Right renal pelvis (tissue), 4 donors: ENCODE measurements at regions not wholly inside any gene's neighbourhood (a gene's known extent, or its start where the extent isn't known, plus 50 kb on each side); places are given as distances from the start of the nearest gene placed in this dataset.
"Not testable (repeated sequence)": the region's sequence is repeated elsewhere in the genome, so short reads cannot be mapped to it uniquely, and the experiment has no call there.

ENCODE experiments used
- DNase-seq, 4 donors: peaks; one replicate each; pipeline ENCODE4 v3.0.0-alpha.2; 2013; ENCODE audit warnings: low read depth in 4 of 4, low spot score in 3 of 4, missing footprints in 1 of 4

DNA sequence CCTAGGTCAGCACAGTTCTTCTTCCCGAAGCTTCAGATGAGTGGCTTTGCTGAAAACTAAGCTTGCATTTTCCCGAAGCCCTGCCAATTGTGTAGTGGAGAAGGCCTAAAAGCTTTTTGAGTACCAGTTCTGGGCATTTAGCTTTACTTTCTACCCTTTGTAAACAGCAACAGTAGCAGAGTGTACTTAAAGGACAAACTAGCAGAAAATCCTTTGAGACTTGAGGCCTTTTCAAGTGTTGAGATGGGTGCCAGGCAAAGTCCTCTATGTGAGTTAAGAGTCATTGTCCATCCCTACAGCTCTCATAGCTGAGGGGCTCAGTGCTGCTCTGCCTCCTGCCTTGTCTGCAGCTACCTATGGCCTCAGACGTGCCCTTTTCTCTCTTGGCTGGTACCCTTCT is 368.2 kb downstream of the CCSER2 start:
- DNase-seq = no peak

- no peak for DNase-seq
Observed at GRCh38 chr10:84698989-84699388, 370.6 kb downstream of the CCSER2 start.

GRCh38 chr10:84700668-84701369 is 372.4 kb downstream of the CCSER2 start:
- no peak for DNase-seq

DNA sequence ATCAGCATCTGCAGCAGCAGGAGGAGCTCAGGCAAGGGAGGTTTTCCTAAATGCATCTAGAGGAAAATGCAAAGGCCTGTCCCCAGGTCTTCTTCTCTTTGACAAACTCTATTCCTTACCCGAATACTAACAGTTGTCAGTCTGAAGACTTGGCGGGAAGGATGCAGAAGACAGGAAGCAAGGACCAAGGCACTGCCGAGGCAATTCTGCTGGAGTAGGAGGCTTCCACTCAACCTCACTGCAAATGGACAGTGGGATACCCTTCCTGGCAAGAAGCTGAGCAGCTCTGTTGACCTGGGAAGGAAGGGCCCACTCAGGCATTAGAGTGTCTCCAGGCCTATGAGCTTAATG is 373.0 kb downstream of the CCSER2 start:
- DNase-seq = no peak

DNA sequence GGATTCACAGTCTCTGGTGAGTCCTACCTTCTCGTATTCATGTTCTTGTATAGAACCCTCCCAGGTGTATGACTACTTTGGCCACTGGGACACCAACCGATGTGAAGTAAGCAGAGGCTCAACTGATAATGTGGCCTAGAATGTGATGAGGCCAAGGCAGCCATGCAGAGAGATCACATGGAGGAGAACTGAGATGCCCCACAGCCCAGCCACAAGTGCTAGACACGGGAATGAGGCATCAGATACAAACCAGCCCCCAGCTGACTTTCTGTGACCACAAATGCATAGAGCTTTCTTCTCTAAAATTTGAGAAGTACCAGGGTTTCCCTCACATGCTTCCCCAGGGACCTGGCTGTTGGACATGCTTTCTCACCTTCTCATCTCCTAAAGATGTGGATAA is 375.7 kb downstream of the CCSER2 start:
- DNase-seq = no peak

DNA sequence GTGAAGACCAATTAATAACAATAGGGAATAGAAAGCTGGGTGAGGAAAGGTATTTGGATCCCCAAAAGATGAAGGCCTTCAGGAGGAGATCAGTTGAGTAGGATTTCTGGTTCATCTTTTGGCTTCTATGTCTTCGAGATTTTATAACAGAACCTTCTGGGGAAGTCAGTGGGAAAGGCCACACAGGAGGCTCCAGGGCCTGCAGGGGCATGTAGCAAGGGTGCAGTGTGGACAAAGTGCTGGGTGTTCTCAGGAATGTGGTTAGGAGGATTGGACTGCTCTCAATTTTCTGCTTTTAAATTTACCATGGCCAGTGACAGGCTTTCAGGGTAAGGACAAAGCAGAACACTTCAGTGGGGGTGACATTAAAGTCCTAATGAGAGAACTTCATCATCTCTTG is 378.0 kb downstream of the CCSER2 start:
- no peak for DNase-seq

DNA sequence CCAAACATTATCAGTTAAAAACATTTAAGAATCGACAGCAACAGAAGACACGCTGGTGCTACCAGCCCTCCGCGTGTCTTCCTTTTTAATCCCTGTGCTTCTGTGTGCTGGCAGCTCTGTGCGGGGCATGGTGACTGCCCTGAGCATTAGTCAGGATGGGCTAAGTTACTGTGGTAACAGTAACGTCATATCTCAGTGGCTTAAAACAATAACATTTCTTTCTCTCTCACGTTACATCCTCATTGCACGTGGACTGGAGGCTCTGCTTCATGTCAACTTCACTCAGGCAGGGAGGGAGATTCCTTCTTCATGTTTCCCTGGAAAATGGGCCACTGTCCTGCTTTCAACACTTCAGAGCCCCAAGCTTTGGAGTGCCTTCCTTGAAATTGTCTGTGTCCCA is 378.5 kb downstream of the CCSER2 start:
- DNase-seq = no peak

DNA sequence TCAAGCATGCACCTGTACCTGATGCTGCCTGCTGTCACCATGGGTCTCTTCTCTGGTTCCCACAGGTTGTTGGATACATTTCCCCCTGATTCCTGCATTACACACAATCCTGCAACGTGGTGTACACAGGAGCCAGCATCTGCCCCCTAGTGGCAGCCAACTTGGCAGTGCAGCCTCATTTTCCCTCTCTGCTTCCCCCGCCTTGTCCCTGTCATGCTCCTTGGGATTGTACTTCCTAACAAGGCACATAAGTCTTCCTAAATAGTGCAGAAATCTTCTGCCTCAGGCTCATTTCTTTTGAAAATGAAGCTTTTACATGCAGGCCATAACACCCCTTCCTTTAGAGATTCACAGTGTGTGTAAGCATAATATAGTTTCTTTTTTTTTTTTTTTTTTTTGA is 387.5 kb downstream of the CCSER2 start:
- peak in 2 of 4 donors; percentile 2 to 6 for DNase-seq

DNA sequence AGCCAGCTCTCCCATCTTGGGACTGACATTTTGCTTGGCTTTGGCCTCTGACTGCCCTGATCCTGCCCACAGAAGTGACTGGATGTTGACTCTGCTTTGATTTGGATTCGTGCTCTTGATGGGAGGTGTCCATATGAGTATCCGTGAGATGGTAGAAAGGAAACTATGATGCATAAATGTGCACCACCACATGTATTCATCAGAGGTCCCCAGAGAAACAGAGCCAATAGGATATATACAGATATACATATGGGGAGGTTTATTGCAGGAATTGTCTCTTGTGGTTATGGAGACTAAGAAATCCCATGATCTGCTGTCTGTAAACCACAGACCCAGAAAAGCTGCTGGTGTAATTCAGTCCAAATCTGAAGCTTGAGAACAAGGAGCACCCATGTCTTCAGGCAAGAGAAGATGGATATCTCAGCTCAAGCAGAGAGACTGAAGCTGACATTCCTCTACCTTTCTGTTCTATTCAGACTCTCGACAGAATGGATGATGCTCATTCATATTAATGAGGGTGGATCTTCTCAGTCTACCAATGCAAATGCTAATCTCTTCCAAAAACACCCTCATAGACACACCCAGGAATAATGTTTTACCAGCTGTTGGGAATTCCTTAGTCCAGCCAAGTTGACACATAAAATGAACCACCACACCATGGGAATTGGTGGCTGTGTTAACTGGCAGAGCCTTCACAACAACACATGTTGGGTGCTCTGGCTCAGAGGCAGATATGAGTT is 390.7 kb downstream of the CCSER2 start:
- no peak for DNase-seq

GRCh38 chr10:84719687-84720086 is 391.3 kb downstream of the CCSER2 start:
- DNase-seq = no peak

GRCh38 chr10:84727398-84727797 is 399.0 kb downstream of the CCSER2 start:
- DNase-seq = no peak

DNA sequence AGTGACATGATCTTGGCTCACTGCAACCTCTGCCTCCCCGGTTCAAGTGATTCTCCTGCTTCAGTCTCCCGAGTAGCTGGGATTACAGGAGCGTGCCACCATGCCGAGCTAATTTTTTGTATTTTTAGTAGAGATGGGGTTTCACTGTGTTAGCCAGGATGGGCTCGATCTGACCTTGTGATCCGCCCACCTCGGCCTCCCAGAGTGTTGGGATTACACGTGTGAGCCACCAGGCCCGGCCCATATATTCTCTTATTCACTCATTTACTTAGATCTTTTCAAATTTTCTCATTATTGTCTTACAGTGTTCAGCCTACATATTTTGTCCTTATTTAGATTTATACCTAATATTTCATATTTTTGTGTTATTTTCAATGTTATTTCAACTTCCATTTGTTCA is 410.7 kb downstream of the CCSER2 start:
- DNase-seq = not testable (repeated sequence)

DNA sequence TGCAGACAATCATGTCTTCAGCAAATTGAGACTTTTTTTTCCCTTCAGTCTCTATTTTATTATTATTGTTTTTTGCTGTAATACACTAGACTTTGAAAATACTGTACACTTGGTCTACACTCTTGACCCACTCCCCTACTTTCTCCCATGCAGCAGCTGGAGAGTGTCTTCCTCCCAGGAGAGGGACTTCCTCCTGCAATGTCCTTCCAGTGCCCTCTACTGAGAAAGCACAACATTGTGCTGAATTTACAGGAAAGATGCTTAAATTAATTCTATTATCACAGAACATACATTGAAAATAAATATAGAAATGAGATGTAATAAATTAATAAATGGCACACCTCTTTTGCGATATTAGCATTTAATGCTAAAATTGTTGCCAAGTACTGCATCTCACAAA is 411.3 kb downstream of the CCSER2 start:
- no peak for DNase-seq

- no peak for DNase-seq
Observed at GRCh38 chr10:84743483-84743882, 415.1 kb downstream of the CCSER2 start.

DNA sequence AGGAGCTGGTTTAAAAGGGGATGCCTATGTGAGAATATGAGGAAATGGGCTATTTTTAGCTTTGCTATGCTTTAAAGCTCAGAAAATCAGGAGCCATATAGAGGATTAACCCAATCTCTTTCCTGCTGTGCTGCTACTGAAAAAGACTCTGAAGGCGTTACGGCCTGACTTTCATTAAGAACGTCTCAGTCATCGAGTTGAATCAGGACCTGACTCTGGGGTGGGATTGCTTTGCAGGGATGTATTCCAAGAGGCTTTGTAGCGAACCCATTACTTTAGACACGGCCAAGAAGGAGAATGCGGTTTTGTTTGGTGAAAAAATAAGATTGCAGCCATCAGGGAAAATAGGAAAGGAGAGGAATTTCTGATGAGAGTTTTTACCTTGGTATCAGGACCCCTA is 426.9 kb downstream of the CCSER2 start:
- no peak for DNase-seq

- not testable (repeated sequence) for DNase-seq
Observed at GRCh38 chr10:84756653-84757052, 428.3 kb downstream of the CCSER2 start.

DNA sequence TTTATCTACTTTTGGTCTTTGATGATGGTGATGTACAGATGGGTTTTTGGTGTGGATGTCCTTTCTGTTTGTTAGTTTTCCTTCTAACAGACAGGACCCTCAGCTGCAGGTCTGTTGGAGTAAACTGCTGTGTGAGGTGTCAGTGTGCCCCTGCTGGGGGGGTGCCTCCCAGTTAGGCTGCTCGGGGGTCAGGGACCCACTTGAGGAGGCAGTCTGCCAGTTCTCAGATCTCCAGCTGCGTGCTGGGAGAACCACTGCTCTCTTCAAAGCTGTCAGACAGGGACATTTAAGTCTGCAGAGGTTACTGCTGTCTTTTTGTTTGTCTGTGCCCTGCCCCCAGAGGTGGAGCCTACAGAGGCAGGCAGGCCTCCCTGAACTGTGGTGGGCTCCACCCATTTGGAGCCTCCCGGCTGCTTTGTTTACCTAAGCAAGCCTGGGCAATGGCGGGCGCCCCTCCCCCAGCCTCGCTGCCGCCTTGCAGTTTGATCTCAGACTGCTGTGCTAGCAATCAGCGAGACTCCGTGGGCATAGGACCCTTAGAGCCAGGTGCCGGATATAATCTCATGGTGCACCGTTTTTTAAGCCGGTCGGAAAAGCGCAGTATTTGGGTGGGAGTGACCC is 433.7 kb downstream of the CCSER2 start:
- DNase-seq = not testable (repeated sequence)

DNA sequence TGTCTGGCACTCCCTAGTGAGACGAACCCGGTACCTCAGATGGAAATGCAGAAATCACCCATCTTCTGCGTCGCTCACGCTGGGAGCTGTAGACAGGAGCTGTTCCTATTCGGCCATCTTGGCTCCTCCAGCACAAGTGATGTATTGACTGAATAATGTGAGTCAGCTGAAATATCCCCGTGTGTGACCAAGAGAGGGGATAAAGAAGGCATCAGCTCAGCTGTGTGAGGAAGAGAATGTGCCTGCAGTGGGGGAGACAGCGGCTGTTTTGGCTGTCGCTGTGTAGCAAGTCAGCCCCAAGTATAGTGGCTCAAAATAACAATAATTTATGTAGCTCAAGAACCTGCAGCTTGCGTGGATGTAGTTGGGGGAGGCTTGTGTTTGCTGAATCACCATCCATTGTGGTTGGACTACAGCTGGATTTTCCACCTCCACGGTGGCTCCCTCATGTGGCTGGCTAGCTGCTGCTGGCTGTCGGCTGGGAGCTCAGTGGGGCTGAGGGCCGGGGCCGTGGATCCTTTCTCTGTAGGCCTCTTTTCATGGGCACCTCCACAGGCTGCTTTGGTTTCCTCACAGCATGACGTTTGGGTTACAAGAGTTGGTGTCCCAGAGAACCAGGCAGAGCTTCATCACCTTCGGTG is 434.5 kb downstream of the CCSER2 start:
- no peak for DNase-seq

DNA sequence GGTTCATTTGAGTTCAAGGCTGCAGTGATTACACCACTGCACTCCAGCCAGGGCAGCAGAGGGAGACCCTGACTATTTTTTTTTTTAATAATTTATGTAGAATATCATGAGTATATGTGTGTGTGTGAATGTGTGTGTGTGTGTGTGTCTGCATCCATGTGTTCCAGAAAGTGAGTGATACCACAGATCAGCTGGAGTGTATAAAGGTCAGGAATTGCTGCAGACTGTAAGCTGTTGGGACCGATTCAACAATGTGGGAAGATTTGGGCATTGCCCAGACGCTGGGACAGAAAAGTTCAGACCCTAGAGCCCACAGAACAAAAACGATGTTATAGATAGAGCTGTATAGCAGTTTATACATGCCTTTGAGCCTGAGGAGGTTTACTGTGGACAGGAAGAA is 435.6 kb downstream of the CCSER2 start:
- no peak for DNase-seq

DNA sequence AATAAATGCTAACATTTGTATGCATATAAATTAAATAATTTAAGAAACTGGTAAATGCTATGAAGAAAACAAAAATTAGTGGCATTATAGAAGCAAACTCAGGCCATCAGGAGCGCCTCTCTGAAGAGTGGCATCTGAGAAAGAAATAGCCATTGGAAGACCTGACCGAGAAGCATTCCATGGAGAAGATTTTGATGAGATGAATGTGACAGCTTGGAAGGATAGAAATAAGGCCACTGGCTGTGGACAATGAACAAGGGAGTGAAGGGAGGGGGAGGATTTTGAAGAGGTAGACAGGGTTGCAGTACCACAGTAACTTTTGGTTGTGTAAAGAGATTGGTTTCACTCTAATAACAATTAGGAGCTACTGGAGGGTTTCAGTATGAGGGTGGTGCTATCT is 436.7 kb downstream of the CCSER2 start:
- no peak for DNase-seq

- no peak for DNase-seq
Observed at GRCh38 chr10:84765656-84766055, 437.3 kb downstream of the CCSER2 start.

DNA sequence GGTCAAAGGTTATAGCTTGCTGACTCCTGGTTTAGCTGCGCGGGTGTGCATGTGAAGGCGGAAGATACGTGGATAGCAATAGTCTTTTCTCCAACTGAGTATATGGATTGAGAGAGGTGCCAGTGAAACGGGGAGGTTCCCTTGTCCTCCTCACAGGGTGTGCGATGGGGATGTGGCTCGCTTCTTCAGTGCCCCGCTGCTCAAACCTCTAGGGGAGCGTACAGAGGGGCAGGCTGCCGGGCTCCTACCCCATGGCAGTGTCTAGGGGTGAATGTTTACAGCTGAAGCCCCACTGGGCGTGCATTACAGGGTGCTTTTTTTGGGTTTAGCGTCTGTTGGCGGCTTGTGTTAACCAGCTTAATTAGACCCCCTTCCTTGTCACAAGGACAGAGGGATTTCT is 438.5 kb downstream of the CCSER2 start:
- DNase-seq = no peak
